HG03442 (cell line): ENCODE measurements at regions not wholly inside any gene's neighbourhood (a gene's known extent, or its start where the extent isn't known, plus 50 kb on each side); places are given as distances from the start of the nearest gene placed in this dataset.

Experiments used
- ATAC-seq: cut with Tn5 transposase; IDR thresholded peaks from one replicate; pipeline ENCODE4 v1.9.1; 2021; ENCODE audit warnings: mild to moderate bottlenecking, moderate library complexity; ENCODE audit not compliant: unreplicated experiment

- ATAC-seq: no peak
These were observed 60.9 kb upstream of the RUNX3 start for GRCh38 chr1:24990779-24991641.

- no peak for ATAC-seq
These were observed 60.1 kb upstream of the RUNX3 start for GRCh38 chr1:24990136-24990535.

DNA sequence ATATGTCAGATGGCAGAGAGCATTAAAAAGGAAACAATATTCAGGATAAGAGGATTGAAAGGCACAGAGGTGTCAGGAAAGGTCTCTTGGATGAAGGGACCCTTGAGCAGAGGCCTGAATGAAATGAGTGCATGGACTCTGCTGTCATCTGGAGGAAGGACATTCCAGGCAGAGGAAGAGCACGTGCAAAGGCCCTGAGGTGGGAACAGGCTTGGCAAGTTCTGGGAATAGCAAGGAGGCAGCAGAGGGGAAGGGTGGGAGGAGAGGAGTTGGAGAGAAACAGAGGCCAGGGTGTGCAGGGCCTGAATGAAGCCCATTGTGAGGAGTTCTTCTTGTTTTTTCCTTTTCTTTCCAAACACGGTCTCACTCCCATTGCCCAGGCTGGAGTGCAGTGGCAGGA is 59.0 kb upstream of the RUNX3 start:
- no peak for ATAC-seq

GRCh38 chr1:24988558-24988912 is 58.5 kb upstream of the RUNX3 start:
- no peak for ATAC-seq

GRCh38 chr1:24987875-24988557 is 57.9 kb upstream of the RUNX3 start:
- ATAC-seq: no peak

DNA sequence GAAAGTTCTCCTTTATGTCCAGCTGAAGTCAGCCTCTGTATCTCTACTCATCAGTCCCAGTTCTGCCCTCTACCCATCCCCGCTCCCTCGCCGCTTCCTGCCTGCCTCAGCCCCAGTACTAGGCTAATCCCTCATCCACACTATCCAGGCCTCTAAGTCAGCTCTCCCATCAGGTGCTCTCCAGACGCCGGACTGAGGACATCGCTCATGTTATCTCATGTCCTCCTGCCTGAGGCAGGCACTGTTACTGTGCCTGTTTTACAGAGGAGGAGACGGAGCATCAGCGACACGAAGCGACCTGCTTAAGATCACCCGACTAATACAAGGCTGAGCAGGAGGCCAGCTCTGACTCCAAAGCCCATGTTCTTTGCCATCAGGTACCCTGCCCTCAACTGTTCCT is 57.3 kb upstream of the RUNX3 start:
- no peak for ATAC-seq

DNA sequence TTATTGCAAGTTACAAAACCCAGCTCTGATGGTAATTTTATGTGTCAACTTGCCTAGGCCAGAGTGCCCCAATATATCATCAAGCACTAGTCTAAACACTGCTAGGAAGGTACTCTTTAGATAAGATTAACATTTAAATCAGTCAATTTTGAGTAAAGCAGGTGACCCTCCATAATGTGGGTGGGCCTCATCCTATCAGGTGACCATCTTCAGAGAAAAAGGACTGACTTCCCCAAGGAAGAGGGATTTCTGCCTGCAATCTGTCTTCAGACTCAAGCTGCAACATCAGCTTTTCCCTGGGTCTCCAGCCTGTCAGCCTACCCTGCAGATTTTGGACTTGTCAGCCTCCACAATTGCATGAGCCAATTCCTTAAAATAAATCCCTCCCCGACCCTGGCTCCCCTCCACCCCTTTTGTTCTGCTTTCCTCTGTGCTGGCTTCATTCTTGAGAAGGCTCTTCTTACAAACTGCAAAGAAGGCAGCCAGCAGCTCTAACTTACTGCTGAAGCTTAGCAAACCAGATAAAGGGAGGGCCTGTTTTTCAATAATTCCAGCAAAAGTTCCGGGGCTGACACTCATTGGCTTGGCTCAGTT is 56.4 kb upstream of the RUNX3 start:
- no peak for ATAC-seq

- no peak for ATAC-seq
These were observed 55.7 kb upstream of the RUNX3 start for GRCh38 chr1:24985737-24986136.

GRCh38 chr1:24984800-24985522 is 54.9 kb upstream of the RUNX3 start:
- no peak for ATAC-seq

GRCh38 chr1:24984300-24984699 is 54.2 kb upstream of the RUNX3 start:
- no peak for ATAC-seq

GRCh38 chr1:24983006-24983680 is 53.1 kb upstream of the RUNX3 start:
- ATAC-seq: no peak

- no peak for ATAC-seq
These were observed 51.5 kb upstream of the RUNX3 start for GRCh38 chr1:24981631-24982005.

DNA sequence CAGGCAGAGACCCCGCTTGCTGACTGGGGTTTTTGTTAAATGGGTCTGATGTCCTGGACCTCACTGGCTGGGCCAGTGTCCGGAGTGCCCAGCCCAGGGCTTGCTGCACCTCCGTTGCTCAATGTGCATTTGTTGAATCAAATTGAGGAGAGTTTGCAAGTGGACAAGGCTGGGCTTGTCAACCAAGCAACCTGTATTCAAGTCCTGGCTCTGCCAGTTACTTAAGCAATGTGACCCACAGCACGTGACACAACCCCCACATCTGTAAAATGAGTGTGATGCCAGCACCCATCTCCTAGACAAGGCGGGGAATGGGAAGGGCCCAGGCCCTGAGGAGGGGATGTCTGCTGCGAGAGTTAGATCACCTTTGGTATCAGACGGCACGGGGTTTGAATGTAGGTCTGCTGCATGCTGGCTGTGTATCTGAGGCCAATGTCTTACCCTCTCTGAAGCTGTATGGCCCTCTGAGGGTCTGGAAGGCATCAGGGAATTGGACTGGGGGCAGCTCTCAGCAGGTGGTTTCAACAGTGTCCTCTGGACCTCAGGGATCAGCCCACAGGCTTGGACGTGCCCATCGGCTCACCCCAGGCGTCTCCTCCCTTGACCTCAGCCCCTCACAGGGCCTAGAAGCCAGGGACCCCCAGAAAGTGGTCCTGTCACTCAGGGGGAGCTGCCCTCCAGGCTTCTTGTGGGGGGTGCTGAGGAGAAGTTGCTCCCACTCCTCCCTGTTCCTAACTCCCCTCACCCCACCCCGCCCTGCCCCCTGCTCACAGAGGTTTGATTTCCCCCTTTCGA is 51.0 kb upstream of the RUNX3 start:
- no peak for ATAC-seq
